ENCODE measurements at regions not wholly inside any gene's neighbourhood (a gene's known extent, or its start where the extent isn't known, plus 50 kb on each side); places are given as distances from the start of the nearest gene placed in this dataset.

DNA sequence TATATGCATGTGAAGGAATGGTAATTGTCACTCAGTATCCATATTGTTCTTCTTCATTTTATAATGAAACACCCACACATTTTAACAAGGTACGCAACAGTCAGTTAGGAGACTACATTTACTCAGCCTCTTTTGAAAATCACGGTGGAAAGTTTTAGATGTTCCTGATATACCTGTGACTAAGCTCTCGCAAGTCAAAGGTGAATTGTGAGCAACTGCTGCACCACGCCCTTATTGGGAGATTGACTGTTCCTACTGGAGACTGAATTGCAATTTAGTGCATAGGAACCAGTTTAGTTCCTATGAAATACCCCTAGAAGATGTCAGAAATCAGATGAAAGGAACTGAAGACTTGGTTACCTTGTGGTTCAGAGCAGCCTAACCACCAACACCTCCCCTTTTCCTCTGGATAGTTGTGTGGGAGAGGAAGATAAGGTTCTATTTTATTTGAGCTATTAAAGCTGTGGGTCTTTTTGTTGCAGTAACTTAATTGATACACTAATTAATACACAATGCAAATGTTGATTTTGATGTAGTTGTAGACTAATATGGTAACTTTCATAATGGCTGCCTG, 1280.5 kb upstream of the CDH2 start (continued):
- TF ChIP-seq TCF7 (IDR thresholded peaks at IDR 0.05; ENCODE audit: borderline replicate concordance) (no peak), SP1 (IDR thresholded peaks at IDR 0.05; ENCODE audit: low read depth, low read length) (no peak), SRF (IDR thresholded peaks at IDR 0.05; ENCODE audit: low read depth in 2 of 2, low read length in 2 of 2) (no peak), RAD51 (IDR thresholded peaks at IDR 0.05) (no peak), BCLAF1 (IDR thresholded peaks at IDR 0.05) (no peak), E2F8 (IDR thresholded peaks at IDR 0.05; ENCODE audit: low read depth, partially characterized antibody) (no peak)

- ChIA-PET SMC1A (ENCODE audit: uncharacterized antibody, unreplicated experiment) (no interaction called here), CTCF (no interaction called here)
- intact Hi-C loops (cut with micrococcal nuclease; ENCODE audit: unreplicated experiment): loop anchor here (10.0 kb wide), 1 partner anchor 55 kb away; no protein-coding TSS in a partner anchor
Measured at GRCh38 chr18:29449424-29449823, 1272.5 kb upstream of the CDH2 start.

More at GRCh38 chr18:29449424-29449823, 1272.5 kb upstream of the CDH2 start:
- TF ChIP-seq FOS (IDR thresholded peaks at IDR 0.05; ENCODE audit: borderline replicate concordance, extremely low read depth, insufficient read length) (no peak), CHD1 (IDR thresholded peaks at IDR 0.05; ENCODE audit: low read depth, low read length) (no peak), SREBF1 (IDR thresholded peaks at IDR 0.05; ENCODE audit: low read length) (no peak), CBFB (IDR thresholded peaks at IDR 0.05; ENCODE audit: low read depth) (no peak), NFYB (IDR thresholded peaks at IDR 0.05; ENCODE audit: insufficient read depth, low read depth, low read length) (no peak), SPI1 (IDR thresholded peaks at IDR 0.05; ENCODE audit: borderline replicate concordance, insufficient read depth, low read depth, low read length) (no peak), POLR2A (IDR thresholded peaks at IDR 0.05; ENCODE audit: low read depth, low read length) (no peak), PAX5 (IDR thresholded peaks at IDR 0.05; ENCODE audit: borderline replicate concordance, low read depth, low read length) (no peak), NFYA (IDR thresholded peaks at IDR 0.05; ENCODE audit: borderline replicate concordance, low read depth, low read length) (no peak), RB1 (IDR thresholded peaks at IDR 0.05; ENCODE audit: borderline replicate concordance) (no peak)
- 0% methylated on average over 3 of the region's 3 CpGs for WGBS (ENCODE audit: insufficient coverage, insufficient replicate concordance, low lambda C conversion rate, missing lambda C conversion rate)
- Histone ChIP-seq H3K4me2 (ENCODE audit: control insufficient read depth, insufficient read depth) (no peak overlapping the region), H3K9ac (ENCODE audit: control insufficient read depth, insufficient read depth, low read length) (no peak overlapping the region), H3K36me3 (ENCODE audit: control insufficient read depth in 2 of 2, insufficient read depth in 2 of 2, low read length in 1 of 2) (no peaks in the 10 kb centered on the region), H3K27ac (ENCODE audit: control insufficient read depth, insufficient read depth) (no peak overlapping the region), H4K20me1 (ENCODE audit: control insufficient read depth, insufficient read depth) (no peaks in the 10 kb centered on the region), H3K27me3 (replicated peaks in 1 of 2; ENCODE audit: control insufficient read depth in 2 of 2, insufficient read depth in 2 of 2, low read length in 1 of 2) (no peaks in the 10 kb centered on the region), H2AFZ (ENCODE audit: control insufficient read depth, low read depth, low read length) (no peak overlapping the region), H3K79me2 (ENCODE audit: control insufficient read depth, insufficient read depth, low read length) (no peaks in the 10 kb centered on the region), H3K4me1 (ENCODE audit: control insufficient read depth, insufficient read depth, low read length) (no peaks in the 10 kb centered on the region), H3K9me3 (replicated peaks; ENCODE audit: control insufficient read depth, insufficient read depth, low read length) (no peaks in the 10 kb centered on the region), H3K4me3 (no peak overlapping the region)
- no peak for ATAC-seq
- no TSS peak for BruUV-seq (replicated peaks)
- ChIA-PET RAD21 (ENCODE audit: unreplicated experiment) (no interaction called here), POLR2A (no interaction called here)
- no peak for DNase-seq (ENCODE audit: low read depth, low spot score)
- in situ Hi-C loops (cut with MboI): no loop called here
- no peak for FAIRE-seq
